MM.1S (cell line): ENCODE measurements at regions not wholly inside any gene's neighbourhood (a gene's known extent, or its start where the extent isn't known, plus 50 kb on each side); places are given as distances from the start of the nearest gene placed in this dataset.

ENCODE experiments used
- DNase-seq: peaks from one replicate; pipeline ENCODE4 v3.0.0-alpha.2; 2015
- H2AFZ ChIP-seq: fragments of 300-600 bp; sonication (generic); 2 replicates; pipeline ENCODE4 v1.6.0; 2016; ENCODE audit warnings: antibody characterized with exemption, low read length
- H3F3A ChIP-seq: fragments of 300-600 bp; sonication (generic); 2 replicates; pipeline ENCODE4 v1.6.1; 2016; ENCODE audit warnings: mild to moderate bottlenecking, antibody characterized with exemption, low read length, moderate library complexity, mixed read lengths; ENCODE audit not compliant: insufficient read depth
- H3K27ac ChIP-seq: fragments of 300-600 bp; sonication (generic); 2 replicates; pipeline ENCODE4 v1.5.1; 2016; ENCODE audit warnings: mild to moderate bottlenecking, low read length
- H3K27me3 ChIP-seq: fragments of 300-600 bp; sonication (generic); replicated peaks from 2 replicates; pipeline ENCODE4 v1.6.0; 2016; ENCODE audit warnings: low read length; ENCODE audit not compliant: insufficient read depth
- H3K36me3 ChIP-seq: fragments of 300-600 bp; sonication (generic); replicated peaks from 2 replicates; pipeline ENCODE4 v1.6.1; 2016; ENCODE audit warnings: mild to moderate bottlenecking, low read length, mixed read lengths; ENCODE audit not compliant: insufficient read depth
- H3K4me1 ChIP-seq: fragments of 300-600 bp; sonication (generic); 2 replicates; pipeline ENCODE4 v1.6.1; 2016; ENCODE audit warnings: low read length, mixed read lengths
- H3K4me2 ChIP-seq: fragments of 300-600 bp; sonication (generic); 2 replicates; pipeline ENCODE4 v1.6.0; 2016; ENCODE audit warnings: low read depth, low read length
- H3K4me3 ChIP-seq: fragments of 300-600 bp; sonication (generic); 2 replicates; pipeline ENCODE4 v1.5.1; 2016; ENCODE audit warnings: low read length, mixed read lengths
- H3K79me2 ChIP-seq: fragments of 300-600 bp; sonication (generic); 2 replicates; pipeline ENCODE4 v1.6.1; 2016; ENCODE audit warnings: mixed run types, low read length, mixed read lengths
- H3K9ac ChIP-seq: fragments of 300-600 bp; sonication (generic); 2 replicates; pipeline ENCODE4 v1.6.1; 2016; ENCODE audit warnings: low read length, mixed read lengths
- H3K9me2 ChIP-seq: fragments of 300-600 bp; sonication (generic); replicated peaks from 2 replicates; pipeline ENCODE4 v1.6.1; 2016; ENCODE audit warnings: mild to moderate bottlenecking, low read length, mixed read lengths; ENCODE audit not compliant: insufficient read depth
- H3K9me3 ChIP-seq: fragments of 300-600 bp; sonication (generic); replicated peaks from 2 replicates; pipeline ENCODE4 v1.6.1; 2016; ENCODE audit warnings: mild to moderate bottlenecking, low read length, mixed read lengths; ENCODE audit not compliant: insufficient read depth
- H4K20me1 ChIP-seq: fragments of 300-600 bp; sonication (generic); 2 replicates; pipeline ENCODE4 v1.6.1; 2016; ENCODE audit warnings: mild to moderate bottlenecking, low read length, moderate library complexity, mixed read lengths; ENCODE audit not compliant: insufficient read depth
- EZH2 ChIP-seq: fragments of 300-600 bp; sonication (generic); optimal IDR thresholded peaks from 2 replicates; pipeline ENCODE3; 2017; ENCODE audit warnings: low read depth, mild to moderate bottlenecking, antibody characterized with exemption, low read length, mixed read lengths
- EZH2phosphoT487 ChIP-seq: fragments of 300-600 bp; sonication (generic); IDR thresholded peaks from 2 replicates; pipeline ENCODE4 v1.6.1; 2018; ENCODE audit warnings: antibody characterized with exemption, low read length
- TF ChIP-seq, protein P1 (sequence below): fragments of 300-600 bp; sonication (generic); IDR thresholded peaks from 2 replicates; pipeline ENCODE4 v1.5.1; 2016; ENCODE audit warnings: antibody characterized with exemption, low read length, mixed read lengths

GRCh38 chr3:154990543-154990942, 89.6 kb upstream of the MME start:
- H3K36me3 ChIP-seq = no peaks in the 10 kb centered on the region
- TF ChIP-seq EZH2 (no peak), EZH2phosphoT487 (no peak)
- TF ChIP-seq, protein P1, sequence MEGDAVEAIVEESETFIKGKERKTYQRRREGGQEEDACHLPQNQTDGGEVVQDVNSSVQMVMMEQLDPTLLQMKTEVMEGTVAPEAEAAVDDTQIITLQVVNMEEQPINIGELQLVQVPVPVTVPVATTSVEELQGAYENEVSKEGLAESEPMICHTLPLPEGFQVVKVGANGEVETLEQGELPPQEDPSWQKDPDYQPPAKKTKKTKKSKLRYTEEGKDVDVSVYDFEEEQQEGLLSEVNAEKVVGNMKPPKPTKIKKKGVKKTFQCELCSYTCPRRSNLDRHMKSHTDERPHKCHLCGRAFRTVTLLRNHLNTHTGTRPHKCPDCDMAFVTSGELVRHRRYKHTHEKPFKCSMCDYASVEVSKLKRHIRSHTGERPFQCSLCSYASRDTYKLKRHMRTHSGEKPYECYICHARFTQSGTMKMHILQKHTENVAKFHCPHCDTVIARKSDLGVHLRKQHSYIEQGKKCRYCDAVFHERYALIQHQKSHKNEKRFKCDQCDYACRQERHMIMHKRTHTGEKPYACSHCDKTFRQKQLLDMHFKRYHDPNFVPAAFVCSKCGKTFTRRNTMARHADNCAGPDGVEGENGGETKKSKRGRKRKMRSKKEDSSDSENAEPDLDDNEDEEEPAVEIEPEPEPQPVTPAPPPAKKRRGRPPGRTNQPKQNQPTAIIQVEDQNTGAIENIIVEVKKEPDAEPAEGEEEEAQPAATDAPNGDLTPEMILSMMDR = no peak
- H3K4me3 ChIP-seq = no peak overlapping the region
- no peak overlapping the region for H3K27ac ChIP-seq
- no peak overlapping the region for H3K9ac ChIP-seq
- no peak for DNase-seq
- no peaks in the 10 kb centered on the region for H3K4me1 ChIP-seq
- no peaks in the 10 kb centered on the region for H3K9me3 ChIP-seq
- no peaks in the 10 kb centered on the region for H3K27me3 ChIP-seq
- no peaks in the 10 kb centered on the region for H3F3A ChIP-seq
- no peak overlapping the region for H2AFZ ChIP-seq
- H3K79me2 ChIP-seq = no peaks in the 10 kb centered on the region
- H3K4me2 ChIP-seq = no peak overlapping the region
- H3K9me2 ChIP-seq = no peaks in the 10 kb centered on the region
- no peaks in the 10 kb centered on the region for H4K20me1 ChIP-seq

DNA sequence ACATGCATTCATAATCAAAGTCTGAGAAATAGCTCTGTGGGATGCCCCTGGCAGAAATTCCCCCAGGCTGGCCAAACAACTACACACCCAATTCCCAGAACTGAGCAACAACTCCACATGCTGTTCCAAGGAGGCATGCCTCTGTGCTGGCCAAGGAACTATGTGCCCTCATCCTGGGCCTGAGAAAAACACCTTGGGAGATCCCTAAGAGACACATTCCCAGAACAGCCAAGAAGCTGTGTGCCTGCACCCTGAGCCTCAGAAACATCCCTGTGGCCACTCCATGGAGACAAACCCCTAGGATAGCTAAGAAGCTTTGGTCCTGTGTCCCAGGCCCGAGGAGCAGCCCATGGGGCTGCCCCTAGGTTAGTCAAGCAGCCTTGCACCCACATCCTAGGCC, 92.3 kb upstream of the MME start:
- no peaks in the 10 kb centered on the region for H3F3A ChIP-seq
- no peak for DNase-seq
- H4K20me1 ChIP-seq = no peaks in the 10 kb centered on the region
- no peaks in the 10 kb centered on the region for H3K36me3 ChIP-seq
- no peaks in the 10 kb centered on the region for H3K9me3 ChIP-seq
- no peak overlapping the region for H2AFZ ChIP-seq
- H3K27ac ChIP-seq = no peak overlapping the region
- no peak overlapping the region for H3K9ac ChIP-seq
- H3K27me3 ChIP-seq = no peaks in the 10 kb centered on the region
- TF ChIP-seq, protein P1 = no peak
- TF ChIP-seq EZH2 (no peak), EZH2phosphoT487 (no peak)
- no peak overlapping the region for H3K4me2 ChIP-seq
- H3K4me3 ChIP-seq = no peak overlapping the region
- no peaks in the 10 kb centered on the region for H3K4me1 ChIP-seq
- H3K79me2 ChIP-seq = no peaks in the 10 kb centered on the region
- H3K9me2 ChIP-seq = no peaks in the 10 kb centered on the region

- no peaks in the 10 kb centered on the region for H3K79me2 ChIP-seq
- H3K36me3 ChIP-seq = no peaks in the 10 kb centered on the region
- H3K9ac ChIP-seq = no peak overlapping the region
- no peak overlapping the region for H3K27ac ChIP-seq
- no peaks in the 10 kb centered on the region for H3K9me3 ChIP-seq
- H3K4me2 ChIP-seq = no peak overlapping the region
- no peak overlapping the region for H2AFZ ChIP-seq
- no peaks in the 10 kb centered on the region for H3K4me1 ChIP-seq
- H3F3A ChIP-seq = no peaks in the 10 kb centered on the region
- no peak overlapping the region for H3K4me3 ChIP-seq
- H4K20me1 ChIP-seq = no peaks in the 10 kb centered on the region
- TF ChIP-seq, protein P1 = no peak
- TF ChIP-seq EZH2phosphoT487 (no peak), EZH2 (no peak)
- no peaks in the 10 kb centered on the region for H3K9me2 ChIP-seq
- no peak for DNase-seq
- H3K27me3 ChIP-seq = no peaks in the 10 kb centered on the region
These were observed 98.5 kb upstream of the MME start for GRCh38 chr3:154981664-154982063.
